ENCODE measurements at regions not wholly inside any gene's neighbourhood (a gene's known extent, or its start where the extent isn't known, plus 50 kb on each side); places are given as distances from the start of the nearest gene placed in this dataset.
A peak's percentile ranks its signal among the peaks of the same experiment; 100 is the strongest.

DNA sequence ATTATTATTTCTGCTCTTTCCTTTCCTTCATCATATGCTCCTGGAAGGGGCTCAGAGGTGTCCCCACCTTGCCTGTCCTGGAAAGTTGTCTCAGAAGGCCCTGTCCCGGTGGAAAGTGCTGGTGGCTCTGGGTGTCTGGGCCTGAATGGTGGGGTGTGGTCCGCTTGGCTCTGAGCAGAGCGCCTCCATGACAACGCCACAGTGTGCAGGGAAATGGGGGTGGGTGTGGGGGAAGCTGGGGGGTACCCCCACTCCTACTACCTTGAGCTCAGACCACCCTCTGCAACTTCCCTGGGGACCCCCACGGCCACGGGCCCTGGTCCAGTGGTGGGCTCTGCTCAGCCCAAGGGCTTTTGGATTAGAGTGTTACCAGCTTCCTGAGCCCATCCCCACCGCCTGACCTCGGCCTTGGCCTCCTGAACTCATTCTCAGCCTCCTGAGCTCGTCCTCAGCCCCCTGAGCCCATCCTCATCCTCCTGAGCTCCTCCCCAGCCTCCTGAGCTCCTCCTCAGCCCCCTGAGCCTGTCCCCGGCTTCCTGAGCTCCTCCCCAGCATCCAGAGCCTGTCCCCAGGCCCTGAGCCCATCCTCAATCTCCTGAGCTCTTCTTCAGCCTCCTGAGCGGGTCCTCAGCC is 106.4 kb upstream of the FAM20C start:
- no peak for DNase-seq

DNA sequence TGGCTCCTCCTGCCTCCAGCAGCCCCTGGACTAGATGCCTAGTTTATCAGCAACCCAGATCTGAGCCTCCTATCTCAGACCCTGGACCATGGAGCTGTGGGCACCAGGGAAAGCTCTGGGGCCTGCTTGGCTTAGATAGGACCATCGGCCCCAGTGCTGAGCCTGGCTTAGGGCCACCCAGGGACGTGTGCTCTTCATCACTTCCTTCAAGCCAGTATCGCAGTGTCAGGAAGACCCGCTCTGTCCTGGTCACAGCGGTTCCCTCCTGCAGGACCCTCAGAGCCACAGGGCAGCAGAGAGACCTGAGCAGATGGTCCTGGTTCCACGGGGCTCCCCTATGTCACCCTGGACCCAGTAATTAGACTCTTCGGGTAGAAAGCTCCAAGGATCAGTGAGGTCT is 105.7 kb upstream of the FAM20C start:
- peak; percentile 29 for DNase-seq

- DNase-seq: peak; percentile 33
These were observed 105.3 kb upstream of the FAM20C start for GRCh38 chr7:87047-87446.

DNA sequence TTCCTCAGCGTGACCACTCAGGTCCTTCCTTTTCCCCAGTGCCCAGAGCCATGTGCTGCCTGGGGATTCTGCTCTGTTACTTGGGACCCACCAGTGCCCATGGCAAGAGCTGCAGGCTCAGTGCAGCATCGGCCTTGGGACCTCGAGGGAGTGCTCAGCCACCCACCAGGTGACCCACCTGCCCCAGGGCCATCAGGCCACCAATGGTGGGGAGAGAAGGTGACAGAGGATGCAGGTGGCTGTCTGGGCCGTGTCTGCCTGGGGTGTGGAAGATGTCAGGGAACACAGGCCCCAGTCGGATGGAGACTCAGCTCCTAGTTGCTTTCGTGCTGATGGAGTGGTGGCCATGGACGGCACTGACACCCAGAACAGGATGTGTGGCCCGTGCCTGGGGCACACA is 104.7 kb upstream of the FAM20C start:
- no peak for DNase-seq

DNA sequence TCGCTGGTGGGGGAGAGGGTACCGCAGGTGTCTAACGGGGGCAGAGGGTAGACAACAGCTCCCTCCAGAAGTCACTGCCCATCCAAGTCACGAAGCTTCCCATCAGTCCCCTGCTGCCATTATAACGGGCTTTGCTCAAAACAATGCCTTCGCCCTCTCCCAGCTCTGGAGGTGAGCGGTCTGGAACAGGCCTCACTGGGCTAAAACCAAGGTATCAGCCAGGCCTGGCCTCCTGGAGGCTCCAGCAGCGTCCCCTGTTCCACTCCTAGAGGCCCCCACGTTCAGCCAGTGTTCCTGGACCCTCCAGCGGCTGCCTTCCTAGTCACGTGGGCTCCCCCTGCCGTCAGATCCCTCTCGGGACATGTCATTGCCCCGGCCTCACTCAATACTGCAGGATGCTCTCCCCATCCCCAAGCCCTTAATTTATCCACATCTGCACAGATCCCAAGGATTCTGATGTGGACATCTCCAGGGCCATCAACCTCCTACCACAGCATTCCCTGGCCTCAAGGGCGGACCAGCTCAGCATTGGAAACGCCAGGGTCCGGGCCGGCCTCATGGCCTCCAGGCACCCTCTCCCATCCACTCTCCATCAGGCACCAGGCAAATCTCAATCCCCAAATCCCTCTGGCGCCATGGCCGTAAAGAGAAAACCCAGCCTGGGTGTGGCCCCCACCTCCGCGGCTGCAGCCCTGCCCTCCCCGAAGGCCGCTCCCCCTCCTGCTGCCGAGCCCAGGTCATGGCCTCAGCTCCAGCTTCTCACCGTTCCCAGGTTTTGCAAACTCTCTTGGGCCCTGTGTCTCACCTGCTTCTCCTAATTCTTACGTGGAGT is 104.1 kb upstream of the FAM20C start:
- no peak for DNase-seq

- DNase-seq: no peak
These were observed 103.5 kb upstream of the FAM20C start for GRCh38 chr7:88927-89231.

- no peak for DNase-seq
These were observed 102.9 kb upstream of the FAM20C start for GRCh38 chr7:89232-90019.

GRCh38 chr7:90111-91063 is 102.0 kb upstream of the FAM20C start:
- no peak for DNase-seq

DNA sequence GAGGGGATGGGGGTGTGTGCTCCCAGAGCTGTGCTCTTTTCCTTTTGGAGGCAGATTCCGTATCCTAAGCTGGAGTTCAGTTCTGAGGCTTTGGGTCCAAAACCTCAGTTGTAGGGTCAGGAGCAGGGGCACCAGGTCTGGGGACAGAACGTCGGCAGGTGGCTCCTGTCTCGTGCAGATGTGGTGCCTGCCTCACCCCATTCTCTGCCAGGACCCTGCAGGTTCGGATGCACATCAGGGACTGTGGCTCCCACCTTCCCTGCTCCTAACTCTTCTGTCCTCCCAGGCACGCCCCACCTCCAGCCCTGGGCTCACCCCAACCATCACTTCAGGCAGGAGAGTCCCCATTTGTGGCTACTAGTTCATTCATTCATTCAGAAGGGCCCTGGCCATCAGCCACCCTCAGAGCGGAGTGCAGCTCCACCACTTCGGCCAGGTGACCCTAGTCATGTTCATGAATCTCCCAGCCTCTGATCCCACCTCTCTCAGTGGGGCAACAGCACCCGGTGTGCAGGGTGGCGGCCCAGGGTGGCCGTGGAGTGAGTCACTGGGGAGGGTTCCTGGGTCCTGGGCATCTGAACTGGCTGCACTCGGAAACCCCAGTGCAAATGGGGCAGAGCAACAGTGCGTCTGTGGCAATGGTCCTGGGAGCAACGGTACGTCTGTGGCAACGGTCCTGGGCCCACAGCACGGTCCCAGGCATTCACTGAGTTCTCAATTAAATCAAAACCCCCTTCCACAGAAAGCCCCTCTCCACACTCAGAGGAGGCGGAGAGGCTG is 100.8 kb upstream of the FAM20C start:
- no peak for DNase-seq

DNA sequence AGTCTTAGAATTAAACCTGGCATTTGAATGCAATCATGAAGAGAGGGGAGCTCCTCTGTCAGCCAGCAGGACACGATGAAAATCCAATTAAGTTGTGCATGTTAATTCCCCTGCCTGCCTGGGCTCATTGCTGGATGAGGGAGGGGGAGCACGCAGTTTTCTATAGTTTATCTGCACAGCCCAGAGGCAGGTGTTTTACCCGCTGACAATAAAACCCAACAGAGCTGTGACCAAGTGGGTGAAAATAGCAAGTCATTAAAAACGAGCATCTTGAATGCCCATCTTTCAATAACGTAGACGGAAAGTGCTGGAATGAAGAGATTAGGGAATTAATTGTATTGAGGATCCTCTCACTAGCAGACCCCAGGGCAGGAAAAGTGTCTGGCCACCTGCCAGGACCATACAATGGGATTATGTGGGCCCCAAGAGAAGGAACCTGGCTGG is 100.1 kb upstream of the FAM20C start:
- no peak for DNase-seq

- no peak for DNase-seq
These were observed 99.3 kb upstream of the FAM20C start for GRCh38 chr7:92888-93672.

- DNase-seq: no peak
These were observed 98.0 kb upstream of the FAM20C start for GRCh38 chr7:94251-94801.

DNA sequence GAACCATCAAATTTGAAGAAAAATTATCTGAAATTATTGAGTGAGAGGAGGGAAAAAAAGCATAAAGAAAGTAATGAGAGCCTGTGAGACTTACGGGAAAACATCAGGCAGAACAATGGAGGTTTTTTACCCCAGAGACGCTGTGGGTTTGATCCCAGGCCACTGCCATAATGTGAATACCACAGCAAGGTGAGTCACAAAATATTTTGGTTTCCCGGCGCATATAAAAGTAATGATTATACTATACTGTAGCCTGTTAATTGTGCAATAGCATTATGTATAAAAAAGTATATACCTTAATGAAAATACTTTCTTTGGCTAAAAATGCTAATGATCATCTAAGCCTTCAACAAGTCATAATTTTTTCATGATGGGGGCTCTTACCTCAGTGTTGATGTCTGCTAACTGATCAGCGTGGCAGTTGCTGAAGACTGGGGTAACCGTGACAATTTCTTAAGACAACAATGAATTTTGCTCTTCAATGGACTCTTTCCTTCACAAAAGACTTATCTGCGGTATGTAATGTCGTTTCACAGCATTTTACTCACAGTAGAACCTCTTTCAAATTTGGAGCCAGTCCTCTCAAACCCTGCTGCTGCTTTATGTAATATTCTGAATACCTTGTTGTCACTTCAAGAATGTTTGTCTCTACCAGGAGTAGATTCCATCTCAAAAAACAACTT is 97.0 kb upstream of the FAM20C start:
- no peak for DNase-seq

- no peak for DNase-seq
These were observed 96.5 kb upstream of the FAM20C start for GRCh38 chr7:95863-96260.

GRCh38 chr7:96861-97260 is 95.5 kb upstream of the FAM20C start:
- no peak for DNase-seq

DNA sequence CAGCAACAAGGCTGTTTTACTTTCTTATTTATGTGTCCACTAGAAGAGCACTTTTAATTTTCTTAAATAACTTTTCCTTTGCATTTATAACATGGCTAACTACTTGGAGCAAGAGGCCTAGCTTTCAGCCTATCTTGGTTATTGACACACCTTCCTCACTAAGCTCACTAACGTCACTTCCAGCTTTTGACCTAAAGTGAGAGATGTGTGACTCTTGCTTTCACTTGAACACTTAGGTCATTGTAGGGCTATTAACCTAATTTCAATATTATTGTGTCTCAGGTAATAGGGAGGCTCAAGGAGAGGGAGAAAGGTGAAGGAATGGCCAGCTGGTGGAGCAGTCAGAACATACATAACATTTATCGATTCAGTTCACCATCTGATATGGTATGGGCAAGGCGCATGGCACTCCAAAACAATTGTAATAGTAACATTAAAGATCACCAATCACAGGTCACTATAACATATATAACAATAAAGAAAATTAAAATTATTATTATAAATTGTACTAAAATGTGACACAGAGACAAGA is 95.0 kb upstream of the FAM20C start:
- DNase-seq: no peak

GRCh38 chr7:101146-102046 is 91.0 kb upstream of the FAM20C start:
- DNase-seq: no peak

- DNase-seq: no peak
These were observed 90.2 kb upstream of the FAM20C start for GRCh38 chr7:102047-102711.

Measured in activated CD8-positive, alpha-beta memory T cell treated with anti-CD3 and anti-CD28 coated beads, Interleukin-2, amount 50 U/mL, for 48 hours (primary cell).